ENCODE measurements at regions not wholly inside any gene's neighbourhood (a gene's known extent, or its start where the extent isn't known, plus 50 kb on each side); places are given as distances from the start of the nearest gene placed in this dataset.

GRCh38 chr3:152050903-152051302, 177.5 kb downstream of the SUCNR1 start:
- H3K4me1 ChIP-seq: no peaks in the 10 kb centered on the region
- TF ChIP-seq, protein P1, sequence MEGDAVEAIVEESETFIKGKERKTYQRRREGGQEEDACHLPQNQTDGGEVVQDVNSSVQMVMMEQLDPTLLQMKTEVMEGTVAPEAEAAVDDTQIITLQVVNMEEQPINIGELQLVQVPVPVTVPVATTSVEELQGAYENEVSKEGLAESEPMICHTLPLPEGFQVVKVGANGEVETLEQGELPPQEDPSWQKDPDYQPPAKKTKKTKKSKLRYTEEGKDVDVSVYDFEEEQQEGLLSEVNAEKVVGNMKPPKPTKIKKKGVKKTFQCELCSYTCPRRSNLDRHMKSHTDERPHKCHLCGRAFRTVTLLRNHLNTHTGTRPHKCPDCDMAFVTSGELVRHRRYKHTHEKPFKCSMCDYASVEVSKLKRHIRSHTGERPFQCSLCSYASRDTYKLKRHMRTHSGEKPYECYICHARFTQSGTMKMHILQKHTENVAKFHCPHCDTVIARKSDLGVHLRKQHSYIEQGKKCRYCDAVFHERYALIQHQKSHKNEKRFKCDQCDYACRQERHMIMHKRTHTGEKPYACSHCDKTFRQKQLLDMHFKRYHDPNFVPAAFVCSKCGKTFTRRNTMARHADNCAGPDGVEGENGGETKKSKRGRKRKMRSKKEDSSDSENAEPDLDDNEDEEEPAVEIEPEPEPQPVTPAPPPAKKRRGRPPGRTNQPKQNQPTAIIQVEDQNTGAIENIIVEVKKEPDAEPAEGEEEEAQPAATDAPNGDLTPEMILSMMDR (IDR thresholded peaks at IDR 0.05; ENCODE audit: low read depth, low read length): no peak
- H3K4me3 ChIP-seq (ENCODE audit: low read depth, low read length): no peak overlapping the region
- H3K36me3 ChIP-seq: no peaks in the 10 kb centered on the region
- H3K27me3 ChIP-seq: no peaks in the 10 kb centered on the region
- DNase-seq: no peak
- no peaks in the 10 kb centered on the region for H3K9me3 ChIP-seq

DNA sequence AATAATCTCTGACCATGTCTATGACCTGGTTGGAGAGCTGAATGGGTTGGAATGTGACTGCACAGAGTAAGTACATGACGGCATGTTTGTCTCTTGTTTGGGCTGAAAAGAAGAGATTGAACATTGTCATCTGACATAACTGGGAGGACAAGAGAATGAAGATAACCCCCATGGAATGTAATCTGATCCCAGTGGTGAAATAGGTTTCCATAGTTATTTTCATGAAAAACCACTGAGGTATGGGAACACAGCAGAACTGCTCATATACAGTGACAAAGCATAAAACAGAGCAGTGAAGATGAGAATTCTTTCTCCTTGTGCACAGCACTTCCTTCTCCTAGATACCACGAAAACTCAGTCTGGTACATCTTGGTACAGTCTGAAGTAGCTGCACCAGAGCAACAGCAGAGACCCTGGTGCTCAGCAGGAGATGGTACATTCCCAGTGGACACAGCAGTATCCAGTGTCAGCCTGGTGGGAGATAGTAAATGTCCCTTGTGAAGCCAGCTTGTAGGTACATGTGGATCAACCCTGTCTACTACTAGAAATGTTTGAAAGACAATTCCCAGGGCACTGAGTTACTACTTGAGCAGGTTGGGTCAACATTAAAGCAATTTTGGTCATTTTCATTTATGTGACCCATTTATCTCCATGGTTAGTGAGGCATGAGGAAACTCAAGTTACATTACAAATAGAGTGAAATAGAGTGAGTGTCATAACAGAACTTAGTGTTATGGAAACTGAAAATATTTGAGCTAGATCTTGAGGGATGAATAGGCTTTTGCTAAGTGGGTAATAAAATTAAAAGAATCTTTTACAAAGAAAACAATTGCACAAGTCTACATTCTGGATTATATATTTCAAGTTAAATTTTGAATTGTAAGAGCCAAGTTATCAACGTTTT, 178.3 kb downstream of the SUCNR1 start:
- H3K9me3 ChIP-seq: no peaks in the 10 kb centered on the region
- TF ChIP-seq, protein P1 (IDR thresholded peaks at IDR 0.05; ENCODE audit: low read depth, low read length): no peak
- no peaks in the 10 kb centered on the region for H3K36me3 ChIP-seq
- no peak overlapping the region for H3K4me3 ChIP-seq (ENCODE audit: low read depth, low read length)
- DNase-seq: no peak
- H3K4me1 ChIP-seq: no peaks in the 10 kb centered on the region
- no peaks in the 10 kb centered on the region for H3K27me3 ChIP-seq

GRCh38 chr3:152053866-152054265, 180.4 kb downstream of the SUCNR1 start:
- Histone ChIP-seq H3K36me3 (no peaks in the 10 kb centered on the region), H3K9me3 (no peaks in the 10 kb centered on the region), H3K4me1 (no peaks in the 10 kb centered on the region), H3K4me3 (ENCODE audit: low read depth, low read length) (no peak overlapping the region), H3K27me3 (no peaks in the 10 kb centered on the region; the same call in 1 of the 2 replicates)
- TF ChIP-seq, protein P1 (IDR thresholded peaks at IDR 0.05; ENCODE audit: low read depth, low read length): no peak
- DNase-seq: no peak

GRCh38 chr3:152054315-152054714, 180.9 kb downstream of the SUCNR1 start:
- TF ChIP-seq, protein P1 (IDR thresholded peaks at IDR 0.05; ENCODE audit: low read depth, low read length): no peak
- H3K4me1 ChIP-seq: no peaks in the 10 kb centered on the region
- no peaks in the 10 kb centered on the region for H3K9me3 ChIP-seq
- H3K36me3 ChIP-seq: no peaks in the 10 kb centered on the region
- no peak for DNase-seq
- no peaks in the 10 kb centered on the region; the same call in 1 of the 2 replicates for H3K27me3 ChIP-seq
- no peak overlapping the region for H3K4me3 ChIP-seq (ENCODE audit: low read depth, low read length)

DNA sequence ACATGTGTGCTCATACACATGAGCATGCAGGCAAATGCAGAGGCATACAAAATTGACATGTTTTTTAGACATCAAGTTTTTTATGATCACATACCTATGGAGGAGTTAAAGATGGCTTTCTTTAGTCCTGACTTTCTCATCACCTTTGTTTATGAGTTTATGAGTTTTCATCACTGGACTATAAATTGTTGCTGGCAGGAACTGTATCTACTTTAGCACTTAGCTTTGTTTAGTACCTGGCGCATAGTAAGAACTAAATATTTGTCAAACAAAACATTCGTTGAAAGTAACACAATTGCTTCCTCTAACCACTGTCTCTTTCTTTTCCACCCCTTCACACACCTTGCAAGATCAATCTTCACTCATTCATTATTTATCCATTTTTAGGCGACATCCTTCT, 182.6 kb downstream of the SUCNR1 start:
- Histone ChIP-seq H3K36me3 (no peaks in the 10 kb centered on the region), H3K4me1 (no peaks in the 10 kb centered on the region), H3K27me3 (no peaks in the 10 kb centered on the region; the same call in 1 of the 2 replicates), H3K4me3 (ENCODE audit: low read depth, low read length) (no peak overlapping the region), H3K9me3 (no peaks in the 10 kb centered on the region)
- DNase-seq: no peak
- TF ChIP-seq, protein P1 (IDR thresholded peaks at IDR 0.05; ENCODE audit: low read depth, low read length): no peak

- no peaks in the 10 kb centered on the region; the same call in 1 of the 2 replicates for H3K27me3 ChIP-seq
- H3K36me3 ChIP-seq: no peaks in the 10 kb centered on the region
- TF ChIP-seq, protein P1 (IDR thresholded peaks at IDR 0.05; ENCODE audit: low read depth, low read length): no peak
- no peaks in the 10 kb centered on the region for H3K9me3 ChIP-seq
- H3K4me3 ChIP-seq (ENCODE audit: low read depth, low read length): no peak overlapping the region
- H3K4me1 ChIP-seq: no peaks in the 10 kb centered on the region
- DNase-seq: no peak
These were observed 183.0 kb downstream of the SUCNR1 start for GRCh38 chr3:152056481-152056880.
